ENCODE measurements at regions not wholly inside any gene's neighbourhood (a gene's known extent, or its start where the extent isn't known, plus 50 kb on each side); places are given as distances from the start of the nearest gene placed in this dataset.

DNA sequence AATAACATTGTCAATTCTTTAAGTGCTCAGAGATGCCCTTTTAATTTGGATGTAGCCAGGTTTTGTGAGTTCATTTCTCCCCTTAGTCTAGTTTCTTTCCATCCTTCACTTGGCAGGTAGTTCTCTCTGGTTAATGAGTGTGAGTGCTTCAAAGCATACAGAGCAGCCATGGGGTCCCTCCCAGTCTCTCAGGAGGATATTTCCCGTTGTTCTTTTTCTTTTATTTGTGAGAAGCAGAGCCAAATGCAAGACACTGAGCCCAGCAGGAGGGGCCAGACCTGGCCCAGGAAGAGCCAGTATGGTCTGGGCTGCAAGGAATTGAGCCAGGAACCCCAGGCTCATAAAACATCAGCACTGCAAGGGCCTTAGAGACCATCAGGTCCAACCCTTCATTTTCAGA is 52.4 kb downstream of the PLCE1 start:
- TF ChIP-seq CTCF (IDR thresholded peaks at IDR 0.05) (no peak), POLR2AphosphoS5 (IDR thresholded peaks at IDR 0.05; ENCODE audit: low read depth, low read length) (no peak), TCF7L2 (IDR thresholded peaks at IDR 0.05; ENCODE audit: low read depth, low read length) (no peak)
- TF ChIP-seq, protein P1, sequence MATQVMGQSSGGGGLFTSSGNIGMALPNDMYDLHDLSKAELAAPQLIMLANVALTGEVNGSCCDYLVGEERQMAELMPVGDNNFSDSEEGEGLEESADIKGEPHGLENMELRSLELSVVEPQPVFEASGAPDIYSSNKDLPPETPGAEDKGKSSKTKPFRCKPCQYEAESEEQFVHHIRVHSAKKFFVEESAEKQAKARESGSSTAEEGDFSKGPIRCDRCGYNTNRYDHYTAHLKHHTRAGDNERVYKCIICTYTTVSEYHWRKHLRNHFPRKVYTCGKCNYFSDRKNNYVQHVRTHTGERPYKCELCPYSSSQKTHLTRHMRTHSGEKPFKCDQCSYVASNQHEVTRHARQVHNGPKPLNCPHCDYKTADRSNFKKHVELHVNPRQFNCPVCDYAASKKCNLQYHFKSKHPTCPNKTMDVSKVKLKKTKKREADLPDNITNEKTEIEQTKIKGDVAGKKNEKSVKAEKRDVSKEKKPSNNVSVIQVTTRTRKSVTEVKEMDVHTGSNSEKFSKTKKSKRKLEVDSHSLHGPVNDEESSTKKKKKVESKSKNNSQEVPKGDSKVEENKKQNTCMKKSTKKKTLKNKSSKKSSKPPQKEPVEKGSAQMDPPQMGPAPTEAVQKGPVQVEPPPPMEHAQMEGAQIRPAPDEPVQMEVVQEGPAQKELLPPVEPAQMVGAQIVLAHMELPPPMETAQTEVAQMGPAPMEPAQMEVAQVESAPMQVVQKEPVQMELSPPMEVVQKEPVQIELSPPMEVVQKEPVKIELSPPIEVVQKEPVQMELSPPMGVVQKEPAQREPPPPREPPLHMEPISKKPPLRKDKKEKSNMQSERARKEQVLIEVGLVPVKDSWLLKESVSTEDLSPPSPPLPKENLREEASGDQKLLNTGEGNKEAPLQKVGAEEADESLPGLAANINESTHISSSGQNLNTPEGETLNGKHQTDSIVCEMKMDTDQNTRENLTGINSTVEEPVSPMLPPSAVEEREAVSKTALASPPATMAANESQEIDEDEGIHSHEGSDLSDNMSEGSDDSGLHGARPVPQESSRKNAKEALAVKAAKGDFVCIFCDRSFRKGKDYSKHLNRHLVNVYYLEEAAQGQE (IDR thresholded peaks at IDR 0.05; ENCODE audit: insufficient read depth in 1 of 2, low read depth in 2 of 2, low read length in 1 of 2): no peak
